NCI-H748 treated with DMSO at 0.1 percent for 48 hours (cell line): ENCODE measurements at regions not wholly inside any gene's neighbourhood (a gene's known extent, or its start where the extent isn't known, plus 50 kb on each side); places are given as distances from the start of the nearest gene placed in this dataset.

Experiments used
- DNase-seq: peaks from one replicate; lab custom pipeline; 2025; lab: John Stamatoyannopoulos, UW

DNA sequence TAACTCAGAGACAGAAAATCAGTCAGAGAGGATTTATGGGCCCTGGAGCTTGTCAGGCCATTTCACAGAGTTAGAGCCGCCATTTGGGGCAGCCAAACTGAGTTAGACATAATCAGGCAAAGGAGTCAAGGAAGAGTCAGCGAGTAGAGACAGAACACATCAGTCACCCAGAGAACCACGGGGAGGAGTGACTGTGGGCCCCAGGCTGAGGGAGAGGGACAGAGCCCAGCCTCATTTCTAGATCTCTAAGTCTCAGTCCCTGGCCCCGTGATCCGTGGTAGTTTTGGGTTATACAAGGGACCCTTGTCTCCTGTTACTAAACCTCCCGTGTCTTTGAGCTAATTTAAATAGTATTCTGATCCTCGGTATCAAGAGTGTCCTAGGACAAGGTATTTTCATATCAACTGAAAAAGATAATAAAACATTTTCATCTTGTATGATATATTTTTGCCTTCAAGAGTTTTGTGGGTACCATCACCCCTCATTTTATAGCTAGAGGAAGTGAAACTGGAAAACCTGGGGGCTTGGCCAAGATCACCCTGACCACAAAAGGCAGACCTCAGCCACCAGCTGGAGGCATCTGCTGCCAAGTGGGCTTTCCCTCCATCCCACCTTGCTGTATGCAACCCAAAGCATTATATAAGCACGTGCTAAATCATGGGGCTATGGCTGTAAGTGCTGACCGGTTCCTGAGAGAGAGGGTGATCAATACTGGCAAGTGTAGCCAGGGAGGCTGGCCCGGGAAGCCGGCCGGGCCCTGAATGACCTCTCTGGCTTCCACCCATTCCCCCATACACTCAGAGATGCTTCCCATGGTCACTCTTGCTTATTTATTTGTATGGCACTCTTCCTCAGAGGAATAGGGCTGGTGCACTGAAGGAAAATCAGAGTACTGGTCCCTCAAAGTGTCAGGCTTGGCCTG, 204.1 kb downstream of the BCOR start:
- no peak for DNase-seq

DNA sequence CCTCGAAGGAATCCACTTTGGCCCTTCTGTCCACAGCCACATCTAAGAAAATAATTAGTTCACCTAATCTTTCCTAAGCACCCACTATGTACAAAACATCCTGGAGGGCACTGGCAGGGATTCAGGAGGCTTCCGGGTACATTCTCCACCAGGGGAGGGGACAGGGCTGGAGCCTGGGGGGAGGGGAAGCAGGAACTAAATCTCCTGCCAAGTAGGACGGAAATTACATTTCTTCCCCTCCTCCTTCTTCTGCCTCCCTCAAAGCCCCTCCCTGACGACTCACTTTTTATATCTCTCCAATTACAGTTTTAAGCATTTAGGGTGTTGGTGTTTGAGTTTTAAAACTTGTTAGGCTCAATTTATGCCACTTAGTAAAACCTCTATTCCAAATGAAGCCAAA, 203.1 kb downstream of the BCOR start:
- no peak for DNase-seq

DNA sequence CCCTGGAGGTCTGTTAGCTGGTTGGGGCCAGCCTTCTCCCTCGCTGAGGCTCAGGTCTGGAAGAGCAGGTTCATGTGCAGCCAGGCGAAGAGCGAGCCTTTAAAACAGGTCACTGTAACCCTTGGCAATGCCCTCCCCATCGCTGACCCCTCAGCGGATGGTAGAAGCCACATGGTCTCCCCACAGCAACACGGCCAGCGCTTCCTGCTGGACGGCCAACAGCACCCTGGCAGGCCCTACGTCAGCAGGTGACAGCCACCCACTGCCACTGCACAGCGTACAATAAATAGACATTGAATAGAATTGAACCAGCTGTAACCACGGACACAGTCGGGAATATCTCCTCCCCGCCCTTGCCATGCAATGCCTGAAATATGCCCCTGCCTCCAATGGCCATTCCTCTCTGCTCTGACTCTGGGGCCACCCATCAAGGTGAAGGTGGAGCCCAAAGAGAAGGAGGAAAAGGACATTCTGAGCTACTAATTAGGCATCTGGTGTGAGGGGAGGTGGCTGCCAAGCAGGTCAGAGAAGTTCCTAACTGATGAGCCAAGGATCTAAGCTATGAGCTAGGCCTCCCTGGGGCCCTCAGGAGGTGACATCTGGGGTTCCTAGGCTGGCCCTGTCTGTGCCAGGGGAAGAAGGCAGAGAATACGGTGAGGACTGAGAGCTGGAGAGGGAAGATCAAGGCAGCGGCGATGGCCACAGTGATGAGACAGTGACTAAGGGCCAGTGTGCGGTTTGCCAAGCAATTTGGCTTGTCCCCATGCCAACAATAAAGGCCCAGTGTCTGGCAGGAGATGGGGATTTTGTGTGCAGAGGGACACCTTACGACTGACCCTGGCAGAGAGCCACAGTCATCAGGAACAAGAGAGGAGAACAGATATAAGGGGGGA, 202.3 kb downstream of the BCOR start:
- peak; percentile 5 for DNase-seq

DNA sequence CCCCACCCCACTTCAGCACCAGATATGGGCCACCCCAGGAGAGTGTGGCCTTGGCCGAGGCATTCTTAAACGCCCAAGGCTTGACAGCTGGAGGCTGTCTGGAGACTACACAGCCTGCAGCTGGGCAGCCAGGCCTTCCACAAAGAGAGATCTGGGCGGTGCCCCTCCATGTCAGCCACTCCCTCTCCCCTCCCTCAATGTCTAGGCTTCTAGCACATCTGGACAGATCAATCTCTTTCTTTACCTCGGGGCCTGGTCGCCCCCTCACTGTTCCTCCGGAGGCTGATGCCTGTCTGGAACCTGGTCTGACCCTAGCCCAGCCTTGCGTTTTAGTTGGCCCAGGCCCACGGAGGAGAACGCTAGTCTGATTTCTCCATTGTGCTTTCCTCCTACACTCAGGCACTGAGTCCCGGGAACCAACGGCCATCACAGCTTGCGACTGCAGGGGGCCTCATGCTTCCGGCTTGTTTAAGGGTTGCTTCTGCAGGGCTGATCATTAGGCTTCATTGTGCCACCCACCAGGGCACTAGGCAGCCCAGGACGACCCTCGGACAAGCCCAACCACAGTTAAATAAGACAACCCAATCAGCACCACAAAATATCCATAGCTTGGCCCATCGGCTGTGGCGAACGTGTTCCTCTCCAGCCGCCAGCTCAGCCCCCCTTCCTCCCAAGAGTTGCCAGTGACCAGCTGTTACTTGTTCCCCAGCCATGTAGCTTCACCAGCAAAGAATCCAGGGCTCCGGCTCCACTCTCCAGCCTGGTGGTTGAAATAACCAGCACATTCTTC, 200.6 kb downstream of the BCOR start:
- DNase-seq = no peak

DNA sequence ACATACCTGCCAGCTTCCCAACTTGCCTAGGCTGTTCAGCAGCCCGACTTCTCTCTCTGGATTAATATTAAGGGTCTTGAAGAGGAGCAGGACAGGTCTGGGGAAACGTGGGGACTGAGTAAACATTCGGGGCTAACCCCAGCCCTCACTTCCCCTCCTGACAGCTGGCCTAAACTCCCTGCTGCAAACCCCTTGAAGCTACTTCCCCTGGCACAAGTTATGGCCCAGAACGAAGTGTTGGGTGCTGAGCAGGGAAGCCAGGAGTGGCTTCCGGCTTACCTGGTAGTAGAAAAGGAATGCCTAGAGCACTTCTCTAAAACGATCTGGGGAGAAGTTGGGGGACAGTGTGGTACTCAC, 200.0 kb downstream of the BCOR start:
- no peak for DNase-seq

DNA sequence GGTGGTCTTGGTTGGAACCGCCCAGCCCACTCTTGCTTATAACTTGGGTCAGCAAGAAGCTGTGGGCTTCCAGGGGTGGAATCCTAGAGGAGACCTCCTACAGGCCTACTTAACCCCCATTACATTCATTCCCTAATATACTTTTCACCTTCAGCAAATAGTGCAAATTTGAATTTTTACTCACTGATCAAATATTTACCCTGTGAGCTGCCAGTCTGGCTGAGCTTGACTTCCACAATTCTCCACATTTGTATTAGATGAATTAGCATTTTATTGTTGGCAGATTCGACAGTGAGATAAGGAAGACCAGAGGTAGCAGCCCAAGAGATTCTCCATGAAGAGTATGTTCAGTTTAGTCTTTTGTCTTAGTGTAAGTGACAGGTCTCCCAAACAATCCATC, 199.6 kb downstream of the BCOR start:
- DNase-seq = peak; percentile 44

DNA sequence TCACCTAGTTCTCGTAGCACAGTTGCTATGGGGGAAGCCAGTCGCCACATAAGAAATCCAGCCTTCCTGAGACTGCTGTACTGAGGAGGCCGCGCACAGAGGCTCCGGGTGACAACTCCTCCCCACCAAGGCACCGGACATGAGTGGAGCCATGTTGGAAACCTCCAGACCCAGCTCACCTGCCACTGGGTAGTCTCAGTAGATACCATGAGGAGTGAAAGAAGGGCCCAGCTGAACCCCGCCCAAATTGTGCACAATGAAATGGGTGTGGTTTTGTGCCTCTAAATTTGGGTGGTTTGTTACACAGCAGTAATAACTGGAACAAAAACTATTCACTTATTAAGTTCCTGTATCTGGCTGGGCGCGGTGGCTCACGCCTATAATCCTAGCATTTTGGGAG, 198.7 kb downstream of the BCOR start:
- no peak for DNase-seq

DNA sequence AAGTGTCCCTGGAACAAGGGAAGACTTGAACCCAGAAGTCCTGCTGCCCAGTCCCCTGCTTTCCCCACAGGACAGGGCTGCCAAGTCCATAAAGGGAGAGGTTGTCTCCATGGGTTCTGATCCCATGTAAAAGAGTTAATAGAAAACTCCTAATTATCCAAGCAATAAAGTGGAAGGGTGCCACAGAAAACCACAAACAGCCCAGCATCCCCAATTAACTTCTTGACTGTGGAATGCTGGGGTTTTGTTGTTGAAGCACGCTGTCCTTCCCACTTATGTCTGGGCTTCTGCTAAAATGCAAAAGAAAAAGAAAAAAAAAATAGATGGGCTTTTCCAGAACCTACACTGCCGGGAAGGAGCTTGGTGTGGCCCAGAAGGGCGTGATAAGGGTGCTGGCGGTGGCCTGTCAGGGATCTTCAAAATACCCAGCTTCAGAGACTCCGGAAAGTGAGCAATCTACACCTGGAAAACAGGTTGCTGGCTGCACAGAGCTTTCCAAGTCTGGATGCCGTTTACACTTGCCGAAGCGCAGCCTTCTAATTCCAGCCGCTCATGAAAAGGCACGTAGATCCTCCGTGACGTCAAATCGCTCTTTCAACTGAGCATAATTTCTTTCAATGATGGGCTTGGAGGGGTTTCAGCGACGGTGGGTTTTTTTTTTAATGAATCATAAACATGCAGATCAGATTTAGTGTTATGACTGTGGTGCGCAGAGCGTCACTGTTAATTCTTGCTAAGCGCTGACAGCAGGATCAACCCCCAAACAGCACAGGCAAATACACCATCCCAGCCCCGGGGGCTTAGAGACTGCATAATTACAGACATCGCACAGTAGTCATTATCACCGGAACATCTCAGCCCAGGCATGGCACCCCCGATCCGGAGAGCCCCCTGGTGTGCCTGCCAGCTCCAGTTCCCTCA, 197.6 kb downstream of the BCOR start:
- no peak for DNase-seq

DNA sequence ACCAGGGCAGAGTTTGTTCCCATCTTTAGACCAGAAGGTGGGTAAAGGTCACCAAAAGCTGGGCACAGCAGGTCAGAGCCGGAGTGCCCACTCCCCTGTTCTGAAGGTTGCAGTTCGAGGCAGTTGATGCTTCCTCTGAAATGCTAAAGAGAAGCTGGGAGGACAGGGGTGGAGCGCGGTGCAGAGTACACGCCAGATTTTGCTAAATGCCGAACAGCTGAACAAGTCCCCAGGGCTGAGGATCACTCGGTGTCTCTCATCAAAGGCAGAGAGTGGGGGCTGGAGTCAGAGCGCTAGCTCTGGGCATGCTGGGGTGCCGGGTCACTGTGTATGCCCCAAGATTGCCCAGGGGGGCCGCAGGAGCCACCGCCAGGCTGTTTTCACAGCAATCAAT, 197.0 kb downstream of the BCOR start:
- DNase-seq = no peak

DNA sequence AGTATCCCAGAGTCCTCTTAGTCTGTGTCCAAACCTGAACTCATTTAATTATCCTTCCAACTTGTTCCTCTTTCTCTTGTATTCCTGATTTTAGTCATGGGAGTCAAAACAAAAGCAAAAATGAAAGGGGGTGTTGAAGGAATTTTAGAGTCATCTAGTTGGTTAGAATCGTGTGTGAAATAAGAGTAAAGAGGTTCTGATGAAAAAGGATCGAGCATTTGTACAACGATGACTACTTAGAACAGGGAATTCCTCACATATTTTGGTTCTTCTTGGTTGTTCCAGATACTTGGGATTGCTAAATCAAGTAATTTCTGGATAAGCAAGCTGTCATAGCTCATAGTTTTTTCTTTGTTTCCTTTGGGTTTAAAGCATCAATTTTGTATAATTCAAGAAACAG, 194.4 kb downstream of the BCOR start:
- no peak for DNase-seq

DNA sequence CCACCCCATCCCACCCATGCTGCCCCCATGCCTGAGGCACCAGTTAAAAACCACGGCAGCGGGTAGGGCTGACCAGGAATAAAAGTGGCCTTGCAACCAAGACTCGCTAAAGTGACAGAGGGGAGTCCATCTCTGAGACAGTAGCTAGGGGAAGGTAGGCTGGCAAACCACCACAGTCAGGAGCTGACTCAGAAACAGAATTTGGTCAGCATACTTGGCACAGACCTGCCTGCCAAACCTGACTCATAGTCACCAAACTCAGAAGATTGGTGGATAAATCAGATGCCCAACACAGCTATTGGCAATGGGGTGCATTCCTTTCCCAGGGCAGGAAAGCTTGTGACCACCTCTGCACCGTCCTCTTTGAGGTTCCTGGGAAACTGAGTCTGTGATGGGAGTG, 193.8 kb downstream of the BCOR start:
- DNase-seq = no peak

DNA sequence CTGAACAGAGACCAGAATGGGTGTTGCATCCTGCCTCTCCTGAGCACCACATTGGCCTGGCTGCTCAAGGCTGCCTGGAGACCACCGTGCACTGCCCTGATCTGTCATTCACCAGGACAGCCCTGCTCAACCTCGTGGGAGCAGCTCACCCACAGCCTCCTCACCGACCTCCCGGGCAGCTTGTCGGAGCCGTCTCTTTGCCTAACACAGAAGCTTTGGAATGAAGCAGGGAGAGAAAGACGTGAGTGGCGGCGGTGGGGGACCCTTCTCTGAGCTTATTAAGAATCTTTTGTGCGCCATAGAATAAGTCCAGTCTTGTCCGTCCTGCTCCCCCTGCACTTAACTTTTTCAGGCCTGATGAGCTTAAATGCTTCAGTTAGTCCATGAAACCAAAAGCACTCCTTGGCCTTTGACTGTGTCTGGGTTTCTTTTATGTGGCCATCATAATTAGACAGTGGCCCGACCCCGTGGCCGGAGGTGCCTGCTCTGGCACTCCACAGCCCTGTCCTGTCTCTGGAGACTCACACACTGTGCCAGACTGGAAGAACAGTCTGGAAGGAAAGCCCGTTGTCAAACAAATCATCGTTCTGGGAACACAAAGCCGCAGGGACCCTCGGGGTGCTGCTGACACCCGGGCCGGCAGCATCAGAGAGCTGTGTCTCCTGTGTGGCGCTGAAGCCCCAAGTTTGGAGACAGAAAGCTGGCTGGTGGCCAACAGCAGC, 192.8 kb downstream of the BCOR start:
- no peak for DNase-seq

DNA sequence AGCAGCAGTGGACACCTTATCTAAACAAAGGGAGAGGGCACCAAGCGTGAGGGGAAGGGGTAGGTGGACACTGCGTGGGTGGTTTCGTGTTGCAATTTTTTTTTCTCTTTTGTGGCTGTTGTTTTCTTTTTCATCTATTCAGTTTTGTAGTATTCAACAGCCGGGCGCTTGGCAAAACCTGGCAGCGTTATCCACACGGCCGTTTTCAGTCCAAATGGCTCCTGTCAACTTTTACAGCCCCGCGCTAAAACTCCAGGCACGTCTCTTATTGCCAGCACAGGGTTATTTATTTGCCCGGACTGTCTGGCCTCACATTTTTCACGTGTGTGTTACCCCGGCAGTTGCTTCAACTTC, 192.2 kb downstream of the BCOR start:
- peak; percentile 50 for DNase-seq

DNA sequence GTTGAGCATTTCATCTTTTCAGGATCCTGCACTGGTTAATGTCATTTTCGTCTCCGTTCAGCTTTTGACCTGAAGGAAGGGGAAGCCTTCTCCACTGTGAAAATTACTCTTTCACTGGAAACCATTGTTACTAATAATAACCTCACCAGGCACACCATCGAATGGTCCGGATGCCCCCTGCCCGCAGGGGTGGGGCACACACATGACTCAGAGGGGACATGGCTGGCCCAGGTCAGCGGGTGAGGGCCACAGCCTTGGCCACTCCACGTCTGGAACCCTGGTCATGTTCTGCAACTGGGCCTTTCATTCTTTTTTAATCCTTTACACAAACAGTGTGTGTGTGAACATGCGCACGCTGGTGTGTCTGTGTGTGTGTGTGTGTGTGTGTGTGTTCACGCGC, 191.8 kb downstream of the BCOR start:
- no peak for DNase-seq

DNA sequence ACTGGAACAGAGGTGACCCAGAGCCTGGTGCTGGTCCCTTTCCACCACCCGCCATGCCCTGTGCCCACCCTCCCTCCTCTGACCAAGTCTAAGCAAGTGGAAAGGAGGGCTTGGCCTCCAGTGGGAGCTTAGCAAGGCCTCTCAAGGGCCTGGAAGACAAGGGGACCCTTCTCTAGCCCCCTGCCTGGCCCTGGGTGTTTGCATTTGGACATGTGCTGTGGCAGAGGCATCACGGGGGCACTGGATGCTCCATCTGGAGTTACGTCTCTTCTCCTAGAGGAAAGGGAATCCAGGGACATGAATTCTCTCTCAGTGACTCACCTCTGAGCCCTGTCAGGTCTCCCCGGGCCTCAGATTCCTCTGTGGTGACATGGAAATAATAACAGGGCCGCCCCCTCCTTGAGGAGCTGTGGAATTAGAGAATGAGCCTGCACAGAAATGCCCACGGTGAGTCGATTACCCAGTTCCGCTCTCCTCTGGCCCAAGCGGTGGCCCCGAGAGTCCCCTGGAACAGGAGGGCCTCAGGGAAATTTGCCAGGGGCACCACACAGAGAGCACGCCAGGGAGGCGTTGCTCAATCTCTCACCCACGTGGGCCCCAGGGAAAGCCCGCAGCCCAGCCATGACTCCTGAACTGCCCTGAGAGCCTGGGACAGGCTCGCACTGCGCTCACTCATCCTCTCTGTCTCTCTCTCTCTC, 189.6 kb downstream of the BCOR start:
- DNase-seq = no peak

DNA sequence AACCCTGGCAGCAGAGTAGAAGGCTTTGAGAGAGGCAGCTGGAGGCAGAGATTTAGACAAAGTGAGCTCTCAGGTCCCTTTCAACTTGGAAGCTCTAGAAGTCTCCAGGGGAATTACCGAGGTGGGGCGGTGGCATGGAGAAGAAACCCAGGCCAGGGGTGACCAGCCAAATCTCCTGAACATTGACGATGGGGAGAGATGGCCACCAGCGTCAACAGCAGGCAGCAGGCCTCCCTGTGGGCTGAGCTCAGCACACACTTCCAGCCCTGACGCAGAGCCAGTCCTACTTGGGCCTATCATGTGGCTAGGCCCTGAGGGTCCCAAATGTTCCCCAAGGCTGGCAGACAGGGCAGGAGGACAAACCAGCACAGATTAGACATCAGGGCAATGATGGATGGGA, 187.8 kb downstream of the BCOR start:
- DNase-seq = no peak

DNA sequence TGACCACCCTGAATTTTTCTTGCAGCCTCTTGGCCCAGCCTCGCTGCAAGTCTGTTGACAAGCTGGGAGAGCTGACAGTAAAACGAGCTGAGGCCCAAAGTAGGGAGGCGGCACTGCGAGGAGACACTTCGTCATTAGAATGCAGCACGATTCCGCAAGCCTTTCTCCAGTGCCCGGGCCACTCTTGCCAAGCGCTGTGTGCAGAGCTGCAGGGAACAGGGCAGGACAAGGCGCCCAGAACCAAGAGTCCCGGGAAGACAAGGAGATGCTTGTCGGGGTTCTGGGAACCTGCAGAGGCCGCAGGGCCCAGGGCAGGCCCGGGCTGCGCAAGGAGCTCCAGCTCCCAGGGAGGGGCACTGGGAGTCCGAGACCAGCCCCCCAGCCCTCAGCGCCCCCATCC, 187.1 kb downstream of the BCOR start:
- DNase-seq = no peak

DNA sequence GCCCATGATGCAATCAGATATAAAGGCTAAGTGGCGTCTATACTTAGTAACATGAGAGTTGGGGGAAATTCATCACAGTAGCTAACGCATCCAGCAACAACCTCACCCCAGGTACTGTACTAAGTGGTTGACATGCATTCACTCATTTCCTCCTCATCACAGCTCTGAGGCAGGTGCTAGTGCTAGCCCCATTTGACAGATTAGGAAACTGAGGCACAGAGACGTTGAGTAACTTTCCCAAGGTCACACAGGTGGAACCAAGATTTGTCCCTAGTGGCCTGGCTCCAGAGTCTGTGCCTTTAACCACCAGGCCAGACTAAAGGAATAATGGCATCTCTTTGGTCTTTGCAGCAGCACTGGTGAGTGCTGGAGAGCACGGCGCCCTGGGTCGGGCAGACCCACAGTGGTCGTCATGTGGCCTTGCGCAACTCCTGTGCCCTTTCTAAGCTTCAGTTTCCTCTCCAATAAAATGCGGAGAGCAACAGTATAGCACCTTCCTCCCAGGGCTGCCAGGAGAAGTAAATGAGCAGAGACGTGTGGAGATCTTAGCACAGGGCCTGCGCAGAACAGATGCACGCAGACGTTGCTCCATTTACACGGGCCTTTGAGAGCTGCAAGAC, 186.4 kb downstream of the BCOR start:
- DNase-seq = no peak

DNA sequence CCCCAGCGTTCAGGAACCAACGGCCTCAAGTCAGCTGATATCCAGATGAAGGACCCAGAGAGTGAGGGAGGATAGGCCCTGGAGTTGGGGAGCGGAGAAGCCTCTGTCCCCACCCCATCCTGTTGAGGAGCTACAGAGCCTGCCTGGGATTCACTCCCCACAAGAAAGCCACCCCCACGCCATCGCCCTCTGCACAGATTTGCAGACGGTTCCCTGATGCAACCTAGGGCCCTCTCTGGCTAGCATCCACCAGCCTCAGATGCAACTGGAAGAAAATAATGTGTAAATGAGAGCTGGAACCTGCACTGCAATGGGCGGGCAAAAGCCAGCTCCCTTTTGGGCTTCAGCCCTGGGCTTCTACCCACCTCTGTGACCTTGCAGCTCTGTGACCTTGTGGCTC, 185.6 kb downstream of the BCOR start:
- DNase-seq = no peak

DNA sequence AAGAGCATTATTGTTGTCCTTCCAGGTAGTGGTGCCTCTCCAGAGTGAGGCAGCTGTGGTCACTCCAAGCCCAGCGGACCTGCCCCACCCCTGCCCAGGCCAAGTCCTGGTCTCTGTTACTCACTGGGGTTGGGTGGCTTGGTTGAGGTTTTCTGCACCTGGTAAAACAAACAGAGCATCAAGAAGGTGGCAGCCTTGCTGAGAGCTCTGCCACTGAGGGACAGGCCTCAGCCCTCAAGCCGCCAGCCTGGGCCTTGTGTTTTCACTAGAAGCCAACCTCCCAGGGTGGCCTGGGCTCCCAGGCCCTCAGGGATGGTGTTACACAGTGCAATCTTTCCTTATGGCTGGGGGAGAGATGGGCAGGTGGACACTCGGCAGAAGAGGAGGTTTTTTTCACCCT, 182.7 kb downstream of the BCOR start:
- no peak for DNase-seq
